GM19467 (cell line): ENCODE measurements at regions not wholly inside any gene's neighbourhood (a gene's known extent, or its start where the extent isn't known, plus 50 kb on each side); places are given as distances from the start of the nearest gene placed in this dataset.
"Not testable (repeated sequence)": the region's sequence is repeated elsewhere in the genome, so short reads cannot be mapped to it uniquely, and the experiment has no call there.

Source experiments
- ATAC-seq: cut with Tn5 transposase; IDR thresholded peaks from one replicate; pipeline ENCODE4 v1.9.1; 2021; ENCODE audit warnings: mild to moderate bottlenecking, moderate library complexity; ENCODE audit not compliant: unreplicated experiment

DNA sequence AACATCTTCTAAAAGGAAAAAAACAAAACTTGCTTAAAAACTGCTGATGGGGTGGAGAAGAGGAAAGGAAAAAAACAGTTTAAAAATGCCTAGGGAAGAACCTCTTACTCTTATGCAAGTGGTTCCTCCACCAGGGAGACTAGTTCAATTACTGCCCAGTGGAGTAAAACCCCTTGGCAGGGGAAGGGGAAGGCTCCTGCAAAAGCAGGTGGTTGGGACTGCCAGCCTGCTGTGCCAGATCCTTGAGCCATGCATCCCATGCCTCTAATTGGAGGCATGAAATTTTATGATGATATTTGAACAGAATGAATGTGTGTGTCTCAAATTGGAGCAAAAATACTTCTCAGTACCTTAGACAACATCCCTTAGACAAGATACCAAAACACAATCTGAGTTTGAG is 118.8 kb downstream of the FSCB start:
- no peak for ATAC-seq

DNA sequence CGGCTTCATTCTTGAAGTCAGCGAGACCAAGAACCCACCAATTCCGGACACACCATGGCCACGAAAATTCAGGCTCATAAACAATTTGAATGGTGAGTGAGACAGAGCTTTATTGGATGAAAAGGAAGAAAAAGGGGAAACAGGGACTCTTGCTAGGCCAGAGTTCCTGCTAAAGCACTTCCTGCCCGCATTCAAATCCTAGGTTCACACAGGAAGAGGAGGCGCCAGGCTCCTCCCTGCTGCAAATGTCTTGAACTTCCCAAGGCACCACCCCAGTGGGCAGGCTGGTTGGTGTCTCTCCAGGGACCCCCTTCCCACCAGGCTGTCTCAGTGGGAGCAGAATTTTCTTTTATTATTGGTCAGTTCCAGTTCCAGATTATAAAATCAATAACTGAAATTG is 121.2 kb downstream of the FSCB start:
- no peak for ATAC-seq

DNA sequence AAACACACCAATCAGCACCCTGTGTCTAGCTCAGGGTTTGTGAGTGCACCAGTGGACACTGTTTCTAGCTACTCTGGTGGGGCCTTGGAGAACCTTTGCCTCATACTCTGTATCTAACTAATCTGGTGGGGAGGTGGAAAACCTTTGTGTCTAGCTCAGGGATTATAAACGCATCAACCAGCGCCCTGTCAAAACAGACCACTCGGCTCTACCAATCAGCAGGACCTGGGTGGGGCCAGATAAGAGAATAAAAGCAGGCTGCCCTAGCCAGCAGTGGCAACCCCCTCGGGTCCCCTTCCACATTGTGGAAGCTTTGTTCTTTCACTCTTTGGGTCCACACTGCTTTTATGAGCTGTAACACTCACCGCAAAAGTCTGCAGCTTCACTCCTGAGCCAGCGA is 121.8 kb downstream of the FSCB start:
- ATAC-seq = not testable (repeated sequence)

- not testable (repeated sequence) for ATAC-seq
Observed at GRCh38 chr14:44384601-44385293, 122.3 kb downstream of the FSCB start.

GRCh38 chr14:44384093-44384492 is 123.0 kb downstream of the FSCB start:
- ATAC-seq = no peak

DNA sequence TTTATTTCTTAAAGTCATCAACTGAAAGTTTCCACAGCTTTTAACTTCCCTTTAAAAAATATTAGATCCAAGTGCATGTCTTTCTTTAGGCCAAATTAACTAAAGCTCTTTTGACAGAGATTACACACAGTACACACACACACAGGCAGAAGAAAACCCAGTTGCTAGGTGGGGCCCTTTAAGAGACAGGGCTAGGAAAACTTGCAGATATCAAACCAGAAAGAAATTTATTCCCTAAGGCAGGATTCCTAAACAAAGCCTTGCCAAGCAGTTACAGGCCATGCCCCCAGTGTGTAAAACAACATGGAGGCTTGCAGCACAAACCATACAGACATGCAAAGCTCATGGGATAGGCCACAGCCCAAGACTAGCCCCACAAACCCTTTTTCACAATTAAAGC is 123.4 kb downstream of the FSCB start:
- no peak for ATAC-seq

DNA sequence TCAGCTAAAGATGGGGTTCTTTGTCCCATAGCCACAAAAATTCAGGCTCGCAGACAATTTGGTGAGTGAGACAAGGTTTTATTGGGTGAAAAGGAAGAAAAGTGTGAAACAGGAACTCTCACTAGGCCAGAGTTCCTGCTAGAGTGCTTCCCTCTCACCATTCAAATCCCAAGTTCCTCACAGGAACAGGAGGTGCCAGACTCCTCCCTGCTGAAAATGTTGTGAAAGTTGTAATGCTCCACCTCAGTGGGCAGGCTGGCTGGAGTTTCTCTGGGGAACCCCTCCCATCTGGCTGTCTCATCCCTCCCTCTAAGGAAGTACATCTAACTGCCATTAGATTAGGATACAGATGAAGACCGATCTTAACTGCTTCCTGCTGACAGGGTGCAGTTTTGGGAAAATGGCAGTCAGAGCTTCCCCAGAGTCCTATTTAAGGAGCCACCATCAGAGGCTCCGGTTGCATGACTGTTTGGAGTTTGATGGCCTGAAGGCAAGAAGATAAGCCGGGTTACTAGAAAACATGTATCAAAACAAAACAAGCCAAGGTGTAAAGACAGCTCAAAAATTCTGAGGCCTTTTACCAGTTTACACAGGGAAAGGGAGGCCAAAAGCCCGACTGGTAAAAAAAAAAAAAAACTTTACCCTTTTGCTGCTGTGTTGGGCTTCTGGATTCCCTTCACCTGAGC is 127.6 kb downstream of the FSCB start:
- no peak for ATAC-seq

- no peak for ATAC-seq
Observed at GRCh38 chr14:44374906-44375305, 132.2 kb downstream of the FSCB start.

GRCh38 chr14:44372807-44373489 is 134.1 kb downstream of the FSCB start:
- no peak for ATAC-seq

DNA sequence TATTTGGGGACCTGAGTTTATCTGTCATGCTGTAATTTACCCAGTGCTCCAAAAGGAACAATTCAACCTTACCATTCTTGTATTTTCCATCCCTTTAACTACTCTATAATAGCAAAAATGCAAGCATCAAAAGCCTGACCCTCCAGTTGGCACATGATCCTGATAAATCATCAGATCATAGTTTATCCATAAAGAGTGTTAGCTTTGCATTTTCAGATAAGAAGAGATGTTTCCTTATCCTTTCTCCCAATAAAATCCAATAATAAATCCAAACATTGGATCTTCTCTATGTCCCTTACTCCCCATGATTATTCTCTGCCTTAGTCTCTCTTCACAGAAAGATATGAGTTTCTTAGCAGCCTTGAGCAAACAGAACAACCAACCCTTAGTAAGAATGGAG is 134.9 kb downstream of the FSCB start:
- ATAC-seq = no peak

DNA sequence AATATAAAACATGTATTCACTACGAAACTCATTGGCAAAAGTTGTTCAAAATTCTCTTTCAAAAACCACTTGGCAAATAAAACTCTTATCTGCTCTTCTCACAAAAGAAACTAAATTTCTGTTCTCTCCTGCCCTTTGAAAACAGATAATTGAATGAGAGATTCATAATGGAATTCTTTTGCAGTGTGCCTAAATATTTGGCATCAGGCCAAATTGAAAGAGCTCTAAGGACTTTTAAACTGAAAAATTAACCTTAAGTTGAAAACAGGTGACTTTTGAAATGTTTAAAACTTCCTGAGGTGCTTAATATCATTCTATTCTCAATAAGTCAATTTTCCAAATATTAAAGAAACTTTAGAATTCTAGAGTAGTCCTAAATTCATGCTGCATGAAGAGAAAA is 136.4 kb downstream of the FSCB start:
- ATAC-seq = no peak

DNA sequence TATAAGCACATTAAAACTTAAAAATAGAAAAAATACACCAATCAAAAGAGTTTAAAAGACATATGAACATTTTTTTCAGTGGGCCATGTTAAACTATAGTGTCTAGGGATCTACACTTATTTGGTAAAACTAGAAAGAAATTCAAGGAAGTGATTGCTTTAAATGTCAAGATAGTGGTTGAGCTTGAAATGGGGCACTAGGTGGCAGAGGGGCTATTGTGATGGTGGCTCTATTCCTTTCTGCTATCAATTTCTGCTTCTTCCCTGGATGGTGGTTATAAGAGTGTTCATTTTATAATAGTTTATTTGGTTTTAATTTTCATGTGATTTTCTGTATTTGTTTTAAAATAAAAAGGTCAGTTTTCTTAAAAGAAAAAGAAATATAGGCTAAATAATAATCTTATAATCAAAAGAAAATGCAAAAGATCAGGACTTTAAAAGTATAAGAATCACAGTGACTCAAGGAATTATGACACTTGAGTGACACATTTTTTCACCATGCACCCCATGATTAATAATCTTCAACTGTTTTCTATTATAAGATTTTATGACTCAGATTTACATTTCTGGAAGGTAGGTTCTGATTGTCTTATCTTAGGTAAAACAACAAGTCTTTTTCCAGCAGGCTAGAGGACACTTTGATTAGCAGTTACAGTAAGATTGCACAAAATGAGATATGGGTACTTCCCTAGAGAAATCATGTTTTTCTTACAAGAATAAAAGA is 137.5 kb downstream of the FSCB start:
- no peak for ATAC-seq

DNA sequence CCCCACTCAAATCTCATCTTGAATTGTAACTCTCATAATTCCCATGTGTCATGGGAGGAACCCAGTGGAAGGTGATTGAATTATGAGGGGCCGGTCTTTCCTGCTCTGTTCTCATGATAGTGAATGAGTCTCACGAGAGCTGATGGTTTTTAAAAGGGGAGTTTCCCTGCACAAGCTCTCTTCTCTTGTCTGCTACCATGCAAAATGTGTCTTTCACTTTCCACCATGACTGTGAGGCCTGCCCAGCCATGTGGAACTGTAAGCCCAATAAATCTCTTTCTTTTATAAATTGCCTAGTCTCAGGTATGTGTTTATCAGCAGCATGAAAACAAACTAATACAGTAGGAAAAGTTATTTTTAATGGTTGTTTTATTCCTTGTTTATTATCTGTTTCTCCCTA is 146.0 kb downstream of the FSCB start:
- ATAC-seq = no peak

GRCh38 chr14:44353805-44354204 is 153.3 kb downstream of the FSCB start:
- no peak for ATAC-seq

GRCh38 chr14:44352201-44352600 is 154.9 kb downstream of the FSCB start:
- ATAC-seq = no peak

DNA sequence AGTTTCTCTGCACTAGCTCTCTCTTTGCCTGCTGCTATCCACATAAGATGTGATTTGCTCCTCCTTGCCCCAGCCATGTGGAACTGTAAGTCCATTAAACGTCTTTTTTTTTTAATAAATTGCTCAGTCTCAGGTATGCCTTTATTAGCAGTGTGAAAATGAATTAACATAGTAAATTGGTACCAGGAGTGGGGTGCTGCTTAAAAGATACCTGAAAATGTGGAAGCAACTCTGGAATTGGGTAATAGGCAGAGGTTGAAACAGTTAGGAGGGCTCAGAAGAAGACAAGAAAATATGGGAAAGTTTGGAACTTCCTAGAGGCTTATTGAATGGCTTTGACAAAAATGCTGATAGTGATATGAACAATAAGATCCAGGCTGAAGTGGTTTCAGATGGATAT is 159.8 kb downstream of the FSCB start:
- ATAC-seq = no peak

DNA sequence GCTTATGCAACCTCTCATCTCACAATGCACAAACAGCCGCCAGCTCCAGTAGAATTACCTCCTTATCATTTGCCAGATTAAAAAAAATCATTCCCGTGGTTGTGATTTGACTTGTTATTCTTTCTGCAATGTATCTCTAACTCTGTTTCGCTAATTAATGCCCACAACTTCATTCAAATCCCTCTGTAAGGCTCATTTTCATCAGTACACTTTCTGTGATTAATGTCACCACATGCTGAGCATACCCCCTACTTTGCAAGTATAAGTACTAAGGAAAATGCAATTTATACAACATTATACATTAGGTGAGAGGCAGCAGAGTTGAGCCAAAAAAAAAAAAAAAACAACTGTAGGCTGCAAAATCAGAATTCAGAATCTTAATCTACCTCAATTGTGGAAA is 166.0 kb downstream of the FSCB start:
- ATAC-seq = no peak

GRCh38 chr14:44339862-44340261 is 167.2 kb downstream of the FSCB start:
- ATAC-seq = no peak

GRCh38 chr14:44339231-44339630 is 167.9 kb downstream of the FSCB start:
- ATAC-seq = no peak

- ATAC-seq = no peak
Observed at GRCh38 chr14:44317441-44317746, 189.7 kb downstream of the FSCB start.

DNA sequence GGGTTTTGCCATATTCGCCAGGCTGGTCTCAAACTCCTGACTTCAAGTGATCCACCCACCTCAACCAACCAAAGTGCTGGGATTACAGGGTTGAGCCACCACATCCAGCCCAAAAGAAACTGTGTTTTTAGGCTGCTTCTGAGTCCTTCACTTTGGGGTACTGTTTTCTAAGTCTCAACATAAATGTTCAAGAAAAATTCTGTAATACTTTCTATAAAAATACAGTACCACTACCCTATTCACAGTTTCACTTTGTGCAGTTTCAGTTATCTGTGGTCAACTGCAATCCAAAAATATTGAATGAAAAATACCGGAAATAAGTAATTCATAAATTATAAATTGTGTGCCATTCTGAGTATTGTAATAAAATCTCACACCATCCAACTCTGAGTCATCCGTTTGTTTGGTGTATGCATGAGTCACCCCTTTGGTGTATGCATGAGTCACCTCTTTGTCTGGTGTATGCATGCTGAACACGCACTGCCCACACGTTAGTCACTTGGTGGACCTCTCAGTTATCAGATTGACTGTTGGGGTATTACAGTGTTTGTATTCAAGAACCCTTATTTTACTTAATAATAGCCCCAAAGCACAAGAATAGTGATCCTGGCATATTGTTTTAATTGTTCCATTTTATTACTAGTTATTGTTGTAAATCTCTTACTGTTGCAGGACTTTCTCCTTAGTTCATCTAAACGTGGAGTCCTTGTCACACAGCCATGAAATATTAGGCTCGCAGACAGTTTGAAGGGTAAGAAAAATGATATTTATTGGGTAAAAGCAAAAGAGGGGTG is 190.2 kb downstream of the FSCB start:
- no peak for ATAC-seq
